HL-60 (cell line): ENCODE measurements at regions not wholly inside any gene's neighbourhood (a gene's known extent, or its start where the extent isn't known, plus 50 kb on each side); places are given as distances from the start of the nearest gene placed in this dataset.

Experiments used
- DNase-seq, 2 experiments: peaks; one replicate each; pipeline ENCODE4 v3.0.0-alpha.2; 2010 to 2020; ENCODE audit warnings: low read depth in 1 of 2, low spot score in 1 of 2
- H3K27ac ChIP-seq: fragments of 250-450 bp; sonication (Bioruptor Pico); replicated peaks from 2 replicates; pipeline ENCODE4 v1.5.1; 2020; ENCODE audit warnings: mild to moderate bottlenecking, moderate library complexity
- H3K27me3 ChIP-seq: fragments of 250-450 bp; sonication (Bioruptor Pico); 2 replicates; pipeline ENCODE4 v1.5.1; 2021; ENCODE audit warnings: mild to moderate bottlenecking, moderate library complexity; ENCODE audit not compliant: insufficient read depth, poor library complexity, severe bottlenecking
- H3K4me3 ChIP-seq: replicated peaks from 2 replicates; pipeline ENCODE4 v1.5.1; 2011; ENCODE audit warnings: mild to moderate bottlenecking, control low read depth, low read length; ENCODE audit not compliant: insufficient read depth
- GABPA ChIP-seq: IDR thresholded peaks from 2 replicates; pipeline ENCODE4 v1.6.1; 2012; ENCODE audit warnings: low read depth
- POLR2AphosphoS5 ChIP-seq: IDR thresholded peaks from 2 replicates; pipeline ENCODE4 v1.6.1; 2012; ENCODE audit warnings: low read depth
- SPI1 ChIP-seq: IDR thresholded peaks from 2 replicates; pipeline ENCODE4 v1.6.1; 2012; ENCODE audit warnings: low read depth, mild to moderate bottlenecking, borderline replicate concordance
- TF ChIP-seq, protein P1 (sequence below): IDR thresholded peaks from 2 replicates; pipeline ENCODE4 v1.6.1; 2012; ENCODE audit warnings: low read depth; ENCODE audit not compliant: insufficient replicate concordance
- TF ChIP-seq, protein P2 (sequence below): IDR thresholded peaks from one replicate; pipeline ENCODE4 v1.5.1; 2011; ENCODE audit warnings: low read length, control low read depth, inconsistent platforms; ENCODE audit not compliant: insufficient read depth

DNA sequence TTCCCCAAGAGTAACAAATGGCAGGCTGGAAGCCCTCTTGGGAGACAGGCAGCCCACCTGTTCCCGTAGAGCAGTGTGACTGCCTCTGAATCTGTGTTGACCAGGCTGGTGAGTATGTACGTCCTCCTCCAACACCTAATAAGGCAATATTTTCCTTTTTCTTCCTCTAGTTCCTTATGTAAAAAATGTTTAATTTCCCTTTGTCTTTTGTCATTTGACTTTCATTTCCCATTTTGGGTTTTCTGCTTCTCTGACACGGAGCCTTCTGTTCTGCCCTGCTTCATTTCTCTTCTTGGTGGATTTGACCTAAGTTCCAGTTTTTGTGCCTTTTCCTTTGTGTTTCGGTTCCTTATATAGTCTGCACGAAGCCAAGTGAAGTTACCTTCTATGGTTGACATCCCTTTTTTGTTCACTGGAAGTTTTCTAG, 65.8 kb upstream of the ATF3 start:
- Histone ChIP-seq H3K27ac (no peak overlapping the region), H3K4me3 (no peak overlapping the region), H3K27me3 (no peaks in the 10 kb centered on the region)
- no peak for DNase-seq
- TF ChIP-seq, protein P1, sequence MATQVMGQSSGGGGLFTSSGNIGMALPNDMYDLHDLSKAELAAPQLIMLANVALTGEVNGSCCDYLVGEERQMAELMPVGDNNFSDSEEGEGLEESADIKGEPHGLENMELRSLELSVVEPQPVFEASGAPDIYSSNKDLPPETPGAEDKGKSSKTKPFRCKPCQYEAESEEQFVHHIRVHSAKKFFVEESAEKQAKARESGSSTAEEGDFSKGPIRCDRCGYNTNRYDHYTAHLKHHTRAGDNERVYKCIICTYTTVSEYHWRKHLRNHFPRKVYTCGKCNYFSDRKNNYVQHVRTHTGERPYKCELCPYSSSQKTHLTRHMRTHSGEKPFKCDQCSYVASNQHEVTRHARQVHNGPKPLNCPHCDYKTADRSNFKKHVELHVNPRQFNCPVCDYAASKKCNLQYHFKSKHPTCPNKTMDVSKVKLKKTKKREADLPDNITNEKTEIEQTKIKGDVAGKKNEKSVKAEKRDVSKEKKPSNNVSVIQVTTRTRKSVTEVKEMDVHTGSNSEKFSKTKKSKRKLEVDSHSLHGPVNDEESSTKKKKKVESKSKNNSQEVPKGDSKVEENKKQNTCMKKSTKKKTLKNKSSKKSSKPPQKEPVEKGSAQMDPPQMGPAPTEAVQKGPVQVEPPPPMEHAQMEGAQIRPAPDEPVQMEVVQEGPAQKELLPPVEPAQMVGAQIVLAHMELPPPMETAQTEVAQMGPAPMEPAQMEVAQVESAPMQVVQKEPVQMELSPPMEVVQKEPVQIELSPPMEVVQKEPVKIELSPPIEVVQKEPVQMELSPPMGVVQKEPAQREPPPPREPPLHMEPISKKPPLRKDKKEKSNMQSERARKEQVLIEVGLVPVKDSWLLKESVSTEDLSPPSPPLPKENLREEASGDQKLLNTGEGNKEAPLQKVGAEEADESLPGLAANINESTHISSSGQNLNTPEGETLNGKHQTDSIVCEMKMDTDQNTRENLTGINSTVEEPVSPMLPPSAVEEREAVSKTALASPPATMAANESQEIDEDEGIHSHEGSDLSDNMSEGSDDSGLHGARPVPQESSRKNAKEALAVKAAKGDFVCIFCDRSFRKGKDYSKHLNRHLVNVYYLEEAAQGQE, result no peak
- TF ChIP-seq, protein P2, sequence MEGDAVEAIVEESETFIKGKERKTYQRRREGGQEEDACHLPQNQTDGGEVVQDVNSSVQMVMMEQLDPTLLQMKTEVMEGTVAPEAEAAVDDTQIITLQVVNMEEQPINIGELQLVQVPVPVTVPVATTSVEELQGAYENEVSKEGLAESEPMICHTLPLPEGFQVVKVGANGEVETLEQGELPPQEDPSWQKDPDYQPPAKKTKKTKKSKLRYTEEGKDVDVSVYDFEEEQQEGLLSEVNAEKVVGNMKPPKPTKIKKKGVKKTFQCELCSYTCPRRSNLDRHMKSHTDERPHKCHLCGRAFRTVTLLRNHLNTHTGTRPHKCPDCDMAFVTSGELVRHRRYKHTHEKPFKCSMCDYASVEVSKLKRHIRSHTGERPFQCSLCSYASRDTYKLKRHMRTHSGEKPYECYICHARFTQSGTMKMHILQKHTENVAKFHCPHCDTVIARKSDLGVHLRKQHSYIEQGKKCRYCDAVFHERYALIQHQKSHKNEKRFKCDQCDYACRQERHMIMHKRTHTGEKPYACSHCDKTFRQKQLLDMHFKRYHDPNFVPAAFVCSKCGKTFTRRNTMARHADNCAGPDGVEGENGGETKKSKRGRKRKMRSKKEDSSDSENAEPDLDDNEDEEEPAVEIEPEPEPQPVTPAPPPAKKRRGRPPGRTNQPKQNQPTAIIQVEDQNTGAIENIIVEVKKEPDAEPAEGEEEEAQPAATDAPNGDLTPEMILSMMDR, result no peak
- no peak for TF ChIP-seq GABPA
- TF ChIP-seq POLR2AphosphoS5, result no peak
- TF ChIP-seq SPI1, result no peak

DNA sequence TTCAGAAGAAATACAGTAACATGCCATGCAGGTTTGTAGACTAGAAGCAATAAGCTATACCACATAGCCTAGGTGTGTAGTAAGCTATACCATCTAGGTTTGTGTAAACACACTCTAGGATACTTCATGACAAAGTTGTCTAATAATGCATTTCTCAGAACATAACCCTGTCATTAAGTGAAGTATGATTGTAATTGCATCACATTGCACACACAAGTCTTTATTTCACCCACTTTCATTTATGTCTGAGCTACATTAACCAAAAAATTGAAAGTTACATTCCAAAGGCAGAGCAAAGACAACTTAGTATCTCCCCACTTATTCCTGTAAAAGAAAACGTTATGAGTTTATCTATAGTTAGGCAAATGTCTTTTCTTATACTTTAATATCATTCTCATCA, 64.5 kb upstream of the ATF3 start:
- Histone ChIP-seq H3K27ac (no peak overlapping the region), H3K4me3 (no peak overlapping the region), H3K27me3 (no peaks in the 10 kb centered on the region)
- no peak for TF ChIP-seq GABPA
- TF ChIP-seq, protein P1, result no peak
- TF ChIP-seq POLR2AphosphoS5, result no peak
- no peak for TF ChIP-seq SPI1
- TF ChIP-seq, protein P2, result no peak
- DNase-seq, result no peak

DNA sequence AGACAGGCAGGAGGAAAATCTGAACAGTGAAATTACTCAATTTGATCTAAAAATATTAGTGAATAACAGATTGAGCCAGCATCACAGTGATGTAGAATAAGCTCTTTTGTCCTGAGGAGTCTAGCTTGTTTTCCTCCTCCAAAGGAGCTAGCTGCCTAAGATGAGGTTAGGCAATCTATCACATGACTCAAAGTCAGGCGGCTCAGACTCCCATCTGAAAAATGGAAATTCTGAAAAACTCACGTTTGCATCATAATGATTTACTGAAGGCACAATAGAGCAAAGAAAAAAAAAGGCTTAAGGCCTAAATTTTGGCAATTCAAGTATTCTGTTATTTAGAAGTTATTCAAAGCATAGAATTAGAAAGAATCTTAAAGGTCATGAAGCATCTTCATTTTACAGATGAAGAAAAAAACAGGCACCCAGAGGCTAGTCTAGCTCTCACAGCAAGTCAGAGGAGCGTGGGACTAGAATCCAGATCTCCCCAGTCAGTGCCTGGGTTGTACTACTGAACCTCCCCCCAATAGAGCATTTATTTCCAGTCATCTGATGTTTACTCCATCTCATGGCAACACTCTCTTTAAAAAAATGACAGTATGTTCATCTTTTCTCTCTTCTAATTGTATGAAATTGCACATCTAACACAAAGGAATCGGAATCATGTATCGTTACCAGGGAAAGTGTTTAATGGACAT, 62.5 kb upstream of the ATF3 start:
- no peak for TF ChIP-seq GABPA
- TF ChIP-seq SPI1, result no peak
- TF ChIP-seq, protein P2, result no peak
- TF ChIP-seq, protein P1, result no peak
- TF ChIP-seq POLR2AphosphoS5, result no peak
- no peak overlapping the region for H3K27ac ChIP-seq
- no peak overlapping the region for H3K4me3 ChIP-seq
- H3K27me3 ChIP-seq, result no peaks in the 10 kb centered on the region
- peak; percentile 21 to 48 for DNase-seq
